Amniotic stem cell (primary cell): ENCODE measurements at regions not wholly inside any gene's neighbourhood (a gene's known extent, or its start where the extent isn't known, plus 50 kb on each side); places are given as distances from the start of the nearest gene placed in this dataset.

Experiments used
- DNase-seq: peaks from one replicate; lab custom pipeline; 2025; lab: John Stamatoyannopoulos, UW

- no peak for DNase-seq
Observed at GRCh38 chr17:79244665-79245064, 170.0 kb downstream of the ENGASE start.

DNA sequence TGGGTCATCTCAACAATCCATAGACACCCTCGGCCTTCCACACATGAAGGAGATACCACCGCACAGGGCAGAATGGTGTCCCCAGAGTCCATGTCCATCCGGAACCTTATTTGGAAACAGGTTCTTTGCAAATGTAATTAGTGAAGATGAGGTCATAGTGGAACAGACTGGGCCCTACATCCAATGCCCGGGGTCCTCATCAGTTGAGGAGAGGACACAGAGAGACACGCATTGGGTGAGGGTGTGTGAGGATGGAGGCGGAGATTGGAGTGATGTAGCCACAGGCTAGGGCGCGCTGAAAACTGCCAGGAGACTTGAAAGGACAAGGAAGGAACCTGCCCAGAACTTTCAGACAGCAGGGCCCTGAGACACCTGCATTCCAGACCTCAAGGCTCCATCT is 169.4 kb downstream of the ENGASE start:
- no peak for DNase-seq

DNA sequence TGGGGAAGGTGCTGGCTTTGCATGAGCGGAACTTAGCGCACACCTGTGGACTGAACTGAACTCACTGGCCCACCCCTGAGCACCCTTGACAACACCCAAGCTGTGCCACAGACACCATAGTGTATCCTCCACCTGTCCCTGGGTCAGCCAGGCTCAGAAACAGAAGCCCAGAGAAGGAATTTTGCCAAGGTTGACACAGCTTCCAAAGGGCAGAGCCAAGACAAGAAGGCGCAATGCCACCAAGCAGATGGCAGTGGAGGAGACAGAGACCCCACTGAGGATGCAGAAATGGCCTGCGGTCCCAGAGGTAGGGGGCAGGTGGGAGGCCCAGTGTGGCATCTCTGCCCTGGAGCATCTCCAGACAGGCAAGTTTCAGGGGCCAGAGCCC is 169.0 kb downstream of the ENGASE start:
- DNase-seq = no peak

GRCh38 chr17:79242873-79243602 is 168.4 kb downstream of the ENGASE start:
- DNase-seq = no peak

DNA sequence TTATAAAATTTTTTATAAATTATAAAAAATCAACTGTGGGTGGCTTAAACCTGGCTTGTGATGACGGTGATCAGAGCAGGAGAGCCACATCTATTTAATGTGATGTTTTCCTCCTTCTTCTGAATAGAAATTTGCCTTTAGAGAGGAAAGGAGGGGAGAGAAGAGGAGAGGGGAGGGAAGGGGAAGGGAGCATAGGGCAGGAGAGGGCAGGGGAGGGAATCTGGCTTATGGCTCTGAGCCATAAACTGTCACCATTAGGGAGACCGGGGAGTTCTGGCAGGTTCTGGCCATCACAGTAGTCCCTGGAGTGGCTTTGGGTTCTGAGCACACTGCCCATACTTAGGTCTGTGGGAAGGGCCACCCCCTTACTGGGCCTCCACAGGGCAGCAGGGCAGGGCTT is 167.8 kb downstream of the ENGASE start:
- DNase-seq = no peak

DNA sequence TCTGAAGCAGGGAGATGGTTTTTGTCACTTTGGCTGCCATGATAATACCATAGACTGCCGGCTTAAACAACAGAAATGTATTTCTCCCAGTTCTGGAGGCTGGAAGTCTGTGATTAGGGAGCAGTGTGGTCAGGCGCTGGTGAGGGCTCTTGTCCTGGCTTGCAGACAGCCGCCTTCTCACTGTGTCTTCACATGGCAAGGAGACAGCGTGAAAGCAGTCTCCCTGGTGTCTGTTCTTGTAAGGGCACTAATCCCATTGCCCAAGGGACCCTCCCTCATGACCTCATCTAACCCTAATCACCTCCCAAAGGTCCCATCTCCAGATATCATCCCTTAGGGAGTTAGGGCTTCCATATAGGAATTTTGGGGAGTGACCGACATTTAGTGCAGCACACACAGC is 167.0 kb downstream of the ENGASE start:
- no peak for DNase-seq

GRCh38 chr17:79239205-79239604 is 164.6 kb downstream of the ENGASE start:
- no peak for DNase-seq

DNA sequence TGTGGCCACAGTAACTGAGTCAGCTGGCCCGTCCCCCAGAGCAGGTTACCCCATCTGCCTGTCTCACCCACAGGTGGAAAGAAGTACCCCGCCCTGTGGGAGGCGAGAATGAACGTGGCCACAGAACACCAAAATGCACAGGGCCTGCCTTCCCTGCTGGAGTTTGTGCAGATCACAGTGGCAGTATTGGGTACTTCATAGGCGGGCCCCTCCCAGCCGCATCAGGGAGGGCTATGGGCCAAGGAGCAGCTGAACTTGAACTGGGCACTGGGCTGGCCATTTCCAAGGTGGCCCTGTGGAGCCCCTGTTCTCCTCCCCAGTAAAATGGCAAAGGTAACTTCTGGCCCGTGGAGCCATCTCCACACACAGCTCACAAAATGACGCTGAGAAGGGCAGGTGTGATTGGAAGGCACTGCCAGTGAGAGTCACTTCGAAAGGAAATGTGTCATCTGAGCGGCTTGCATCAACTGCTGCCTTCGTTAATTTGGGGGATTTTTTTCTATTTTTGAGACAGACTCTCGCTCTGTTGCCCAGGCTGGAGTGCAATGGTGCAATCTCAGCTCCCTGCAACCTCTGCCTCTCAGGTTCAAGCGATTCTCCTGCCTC is 162.9 kb downstream of the ENGASE start:
- no peak for DNase-seq

- DNase-seq = no peak
Observed at GRCh38 chr17:79235808-79236207, 161.2 kb downstream of the ENGASE start.

GRCh38 chr17:79233916-79234551 is 159.4 kb downstream of the ENGASE start:
- DNase-seq = no peak

DNA sequence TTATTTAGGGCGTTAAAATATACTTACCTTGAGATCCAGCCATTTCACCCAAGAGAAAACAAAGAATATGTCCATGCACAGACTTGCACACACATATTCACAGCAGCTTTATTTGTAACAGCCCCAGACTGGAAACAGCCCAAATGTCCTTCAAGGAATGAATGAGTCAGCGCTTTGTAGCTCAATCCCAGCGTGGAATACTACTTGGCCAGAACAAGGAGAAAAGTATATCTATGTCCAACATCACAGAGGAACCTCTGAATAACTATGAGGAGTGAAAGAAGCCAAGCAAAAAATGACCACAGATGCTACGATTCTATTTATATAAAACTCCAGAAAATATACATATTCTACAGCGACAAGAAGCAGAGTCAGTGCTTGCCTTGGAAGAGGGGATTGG is 158.3 kb downstream of the ENGASE start:
- DNase-seq = no peak

DNA sequence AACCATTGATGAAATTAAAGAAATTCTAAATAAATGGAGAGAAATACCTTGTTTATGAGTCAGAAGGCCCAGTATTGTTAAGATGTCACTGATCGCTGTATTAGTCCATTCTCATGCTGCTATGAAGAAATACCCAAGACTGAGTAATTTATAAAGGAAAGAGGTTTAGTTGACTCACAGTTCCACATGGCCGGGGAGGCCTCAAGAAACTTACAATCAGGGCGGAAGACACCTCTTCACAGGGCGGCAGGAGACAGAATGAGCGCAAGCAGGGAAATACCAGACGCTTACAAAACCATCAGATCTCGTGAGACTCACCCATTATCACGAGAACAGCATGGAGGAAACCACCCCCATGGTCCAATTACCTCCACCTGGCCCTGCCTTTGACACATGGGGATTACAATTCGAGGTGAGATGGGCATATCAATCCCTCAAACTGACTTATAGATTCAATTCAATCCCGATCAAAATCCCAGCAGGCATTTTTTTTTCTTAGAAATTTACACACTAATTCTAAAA is 157.2 kb downstream of the ENGASE start:
- no peak for DNase-seq

DNA sequence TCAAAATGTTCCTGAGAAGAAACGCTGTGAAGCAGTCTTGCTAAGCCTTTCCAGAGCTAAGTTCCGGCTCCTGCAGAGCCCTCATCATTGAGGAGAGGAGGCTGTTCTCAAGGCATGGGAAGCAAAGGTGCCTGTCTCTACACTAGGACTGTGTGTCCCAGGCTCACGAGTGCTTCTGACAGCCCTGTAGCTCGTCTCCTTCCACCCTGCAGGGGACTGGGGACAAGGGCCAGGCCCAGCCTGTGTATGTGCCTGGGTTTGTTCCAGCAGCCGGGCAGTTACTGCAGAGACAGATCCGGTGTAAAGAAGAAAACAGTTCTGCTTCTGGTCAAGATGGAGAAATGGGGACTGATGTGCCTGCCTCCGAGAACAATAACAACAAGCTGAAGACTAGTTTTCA is 156.0 kb downstream of the ENGASE start:
- DNase-seq = no peak

GRCh38 chr17:79226037-79226436 is 151.4 kb downstream of the ENGASE start:
- DNase-seq = no peak

DNA sequence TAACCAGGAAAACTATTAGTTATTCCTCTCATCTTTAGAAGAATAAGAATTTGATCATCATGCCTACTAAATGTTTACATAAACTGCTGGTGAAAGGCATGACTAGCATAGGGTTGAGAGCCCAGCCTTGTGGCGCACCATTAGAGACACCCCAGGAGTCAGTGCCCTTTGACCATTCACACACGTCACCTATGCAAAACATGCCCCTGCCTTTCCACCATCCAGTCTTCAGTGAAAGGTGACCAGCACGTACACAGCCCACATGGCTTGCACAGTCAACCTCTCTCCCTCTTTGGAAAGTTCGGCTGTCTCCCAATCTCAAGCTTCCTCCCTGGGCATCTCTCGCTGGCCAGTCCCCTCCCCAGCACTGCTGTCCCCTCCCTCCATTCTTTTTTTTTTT is 150.3 kb downstream of the ENGASE start:
- DNase-seq = no peak

GRCh38 chr17:79224476-79224875 is 149.9 kb downstream of the ENGASE start:
- DNase-seq = no peak

- DNase-seq = no peak
Observed at GRCh38 chr17:79223953-79224352, 149.3 kb downstream of the ENGASE start.

DNA sequence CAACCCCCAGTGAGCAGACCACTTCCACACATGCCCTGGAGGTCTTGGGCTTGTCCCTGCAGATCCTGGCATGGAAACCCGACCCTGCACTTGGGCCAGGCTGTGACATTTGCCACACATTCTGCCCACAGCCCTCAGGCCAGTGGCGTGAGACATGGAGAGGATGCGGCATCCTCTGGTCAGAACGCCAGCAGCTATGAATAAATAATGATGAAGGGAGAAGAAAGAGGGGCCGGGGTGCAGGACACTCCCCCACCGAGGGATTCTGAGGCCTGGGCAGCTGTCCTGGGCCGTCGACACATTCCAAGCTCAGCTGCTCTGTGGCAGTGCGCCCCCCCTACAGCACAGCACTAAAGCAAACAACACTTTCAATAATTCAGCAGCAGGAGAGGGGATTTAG is 148.8 kb downstream of the ENGASE start:
- no peak for DNase-seq

GRCh38 chr17:79221597-79221996 is 147.0 kb downstream of the ENGASE start:
- no peak for DNase-seq

DNA sequence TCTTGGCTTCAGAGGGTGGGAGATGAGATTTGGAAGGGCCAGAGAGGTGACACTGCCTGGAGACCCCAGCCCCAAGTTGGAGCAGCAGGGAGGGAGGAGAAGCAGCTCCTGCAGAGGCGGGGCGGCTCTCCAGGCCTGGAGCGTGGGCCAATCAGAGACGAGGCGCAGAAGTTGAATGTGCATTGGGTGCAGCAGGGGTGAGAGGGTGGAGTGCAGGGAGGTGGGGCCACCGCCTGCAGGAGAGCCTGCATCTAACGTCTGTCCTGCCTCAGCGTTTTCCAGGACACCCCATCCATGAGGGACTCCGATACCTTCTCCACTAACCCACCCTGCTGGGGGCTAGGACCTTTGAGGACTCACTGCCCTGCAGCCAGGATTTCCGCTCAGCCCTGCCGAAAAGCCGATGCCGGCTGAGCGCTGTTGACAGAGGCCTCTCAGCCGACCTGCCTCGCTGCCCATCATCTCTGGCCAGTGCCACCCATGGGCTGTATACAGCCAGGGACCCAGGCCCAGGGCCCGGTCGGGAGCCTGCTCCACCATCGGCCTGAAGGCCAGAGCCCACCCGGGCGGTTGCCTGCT is 146.2 kb downstream of the ENGASE start:
- DNase-seq = no peak

GRCh38 chr17:79220201-79220712 is 145.6 kb downstream of the ENGASE start:
- DNase-seq = no peak

DNA sequence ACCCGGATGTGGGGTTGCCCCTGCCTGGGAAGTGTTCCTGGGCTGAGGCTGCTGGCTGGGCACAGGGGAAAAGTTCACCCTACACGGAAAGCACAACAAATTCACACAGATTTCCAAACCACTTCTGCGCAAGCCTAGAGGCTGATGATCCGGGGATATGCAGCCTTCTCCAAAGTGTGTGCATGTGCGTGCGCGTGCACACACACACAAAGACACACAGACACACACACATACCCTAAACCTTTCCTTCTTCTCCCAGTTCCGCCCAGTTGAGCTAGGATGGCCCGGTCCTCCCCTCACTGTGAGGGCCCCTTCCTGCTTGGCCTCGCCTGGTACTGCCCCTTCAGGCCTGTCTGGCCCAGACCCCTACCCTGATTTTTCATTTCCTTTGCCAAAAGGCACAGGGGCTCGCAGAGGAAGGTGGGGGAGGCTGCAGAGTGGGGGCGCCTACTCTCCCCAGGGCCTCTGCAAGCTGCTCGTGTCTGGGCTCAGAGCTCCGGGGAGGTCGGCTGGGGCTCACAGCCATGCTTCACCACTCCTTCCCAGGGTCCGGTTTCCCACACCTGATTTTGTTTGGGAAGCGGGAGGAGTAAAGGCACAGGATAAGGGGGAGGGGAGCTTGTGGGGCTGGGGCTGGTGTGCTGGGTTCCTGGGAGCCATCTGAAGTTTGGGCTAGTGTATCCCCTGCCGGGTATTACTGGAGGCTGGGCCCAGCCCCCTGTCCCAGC is 144.7 kb downstream of the ENGASE start:
- DNase-seq = no peak
